GM23338 (cell line): ENCODE measurements at regions not wholly inside any gene's neighbourhood (a gene's known extent, or its start where the extent isn't known, plus 50 kb on each side); places are given as distances from the start of the nearest gene placed in this dataset.

Experiments
- ATAC-seq: fragments of 200-7000 bp; cut with Tn5 transposase; 3 replicates; pipeline ENCODE4 v1.9.1; 2020
- DNase-seq: peaks from one replicate; pipeline ENCODE4 v3.0.0-alpha.2; 2015; ENCODE audit warnings: low spot score
- H2AFZ ChIP-seq: fragments of 200-600 bp; sonication (generic); 2 replicates; pipeline ENCODE4 v1.8.0; 2016; ENCODE audit warnings: antibody characterized with exemption, mild to moderate bottlenecking, moderate library complexity
- H3F3A ChIP-seq: fragments of 200-600 bp; sonication (generic); replicated peaks from 2 replicates; pipeline ENCODE4 v1.8.0; 2017; ENCODE audit warnings: antibody characterized with exemption, mixed run types, low read depth
- H3K27ac ChIP-seq: fragments of 200-600 bp; sonication (generic); 2 replicates; pipeline ENCODE4 v1.6.1; 2016; ENCODE audit warnings: low read depth
- H3K27me3 ChIP-seq: fragments of 200-600 bp; sonication (generic); 2 replicates; pipeline ENCODE4 v1.8.0; 2016; ENCODE audit warnings: mild to moderate bottlenecking, mixed run types, moderate library complexity; ENCODE audit not compliant: insufficient read depth
- H3K36me3 ChIP-seq: fragments of 200-600 bp; sonication (generic); 2 replicates; pipeline ENCODE4 v1.8.0; 2016; ENCODE audit warnings: mild to moderate bottlenecking; ENCODE audit not compliant: insufficient read depth
- H3K4me1 ChIP-seq: fragments of 200-600 bp; sonication (generic); 2 replicates; pipeline ENCODE4 v1.8.0; 2016; ENCODE audit warnings: mild to moderate bottlenecking, moderate library complexity; ENCODE audit not compliant: insufficient read depth
- H3K4me2 ChIP-seq: fragments of 200-600 bp; sonication (generic); 2 replicates; pipeline ENCODE4 v1.7.1; 2017; ENCODE audit warnings: mixed run types
- H3K4me3 ChIP-seq: fragments of 200-600 bp; sonication (generic); 2 replicates; pipeline ENCODE4 v1.6.1; 2016; ENCODE audit warnings: mixed run types
- H3K79me2 ChIP-seq: fragments of 200-600 bp; sonication (generic); replicated peaks from 2 replicates; pipeline ENCODE4 v1.8.0; 2017; ENCODE audit warnings: mild to moderate bottlenecking; ENCODE audit not compliant: insufficient read depth
- H3K9me2 ChIP-seq: fragments of 200-600 bp; sonication (generic); 2 replicates; pipeline ENCODE4 v1.8.0; 2017; ENCODE audit not compliant: insufficient read depth
- H4K20me1 ChIP-seq: fragments of 200-600 bp; sonication (generic); replicated peaks from 2 replicates; pipeline ENCODE4 v1.8.0; 2017; ENCODE audit warnings: mild to moderate bottlenecking; ENCODE audit not compliant: insufficient read depth
- H3K27ac Mint-ChIP-seq: 2 replicates; pipeline ENCODE4 v1.8.0; 2020; ENCODE audit warnings: inconsistent platforms, mild to moderate bottlenecking, moderate library complexity, mixed read lengths
- H3K27me3 Mint-ChIP-seq: 3 replicates; pipeline ENCODE4 v1.8.0; 2022; ENCODE audit warnings: low read depth, mild to moderate bottlenecking, moderate library complexity, mixed read lengths, inconsistent platforms; ENCODE audit not compliant: insufficient read depth, poor library complexity
- H3K36me3 Mint-ChIP-seq: 3 replicates; pipeline ENCODE4 v1.8.0; 2021; ENCODE audit warnings: low read depth, mild to moderate bottlenecking, inconsistent platforms, moderate library complexity, mixed read lengths
- H3K4me1 Mint-ChIP-seq: 3 replicates; pipeline ENCODE4 v1.8.0; 2020; ENCODE audit warnings: mild to moderate bottlenecking, inconsistent platforms, mixed read lengths
- H3K4me3 Mint-ChIP-seq: 3 replicates; pipeline ENCODE4 v1.8.0; 2021; ENCODE audit warnings: moderate library complexity, mild to moderate bottlenecking, inconsistent platforms, mixed read lengths
- H3K9me3 Mint-ChIP-seq: 3 replicates; pipeline ENCODE4 v1.8.0; 2020; ENCODE audit warnings: moderate library complexity, mild to moderate bottlenecking, inconsistent platforms, mixed read lengths
- EZH2 ChIP-seq: fragments of 200-600 bp; sonication (generic); IDR thresholded peaks from one replicate; pipeline ENCODE4 v1.8.0; 2017; ENCODE audit warnings: antibody characterized with exemption, mild to moderate bottlenecking, low read depth; ENCODE audit not compliant: unreplicated experiment
- JUNB ChIP-seq: IDR thresholded peaks from one replicate; pipeline ENCODE4 v1.6.1; 2016; ENCODE audit warnings: antibody characterized with exemption; ENCODE audit not compliant: unreplicated experiment
- NANOG ChIP-seq: IDR thresholded peaks from 2 replicates; pipeline ENCODE4 v1.6.1; 2016; ENCODE audit warnings: antibody characterized with exemption, borderline replicate concordance
- POLR2AphosphoS5 ChIP-seq: IDR thresholded peaks from 2 replicates; pipeline ENCODE4 v1.6.1; 2016; ENCODE audit warnings: antibody characterized with exemption, low read depth
- STAT1 ChIP-seq: IDR thresholded peaks from one replicate; pipeline ENCODE4 v1.6.1; 2016; ENCODE audit warnings: antibody characterized with exemption; ENCODE audit not compliant: unreplicated experiment
- ZNF114 ChIP-seq: fragments of 250-450 bp; sonication (Bioruptor Pico); IDR thresholded peaks from 2 replicates; pipeline ENCODE4 v1.5.0; 2020; ENCODE audit warnings: mild to moderate bottlenecking, moderate library complexity
- ZNF331 ChIP-seq: fragments of 250-450 bp; sonication (Bioruptor Pico); IDR thresholded peaks from 2 replicates; pipeline ENCODE4 v1.5.0; 2020; ENCODE audit warnings: low read depth, mild to moderate bottlenecking, moderate library complexity
- TF ChIP-seq, protein P1 (sequence below): IDR thresholded peaks from one replicate; pipeline ENCODE4 v1.6.1; 2018; ENCODE audit warnings: antibody characterized with exemption; ENCODE audit not compliant: unreplicated experiment
- TF ChIP-seq, protein P2 (sequence below), 2 experiments: fragments of 200-600 bp in 1 of 2; sonication (generic) in 1 of 2; conservative IDR thresholded peaks; 2 replicates each; pipeline versions ENCODE4 v1.5.1 to v1.6.1; 2016 to 2017; ENCODE audit warnings: antibody characterized with exemption in 2 of 2, low read depth in 2 of 2, mild to moderate bottlenecking in 2 of 2, moderate library complexity in 1 of 2
- TF ChIP-seq, protein P3 (sequence below): IDR thresholded peaks from 2 replicates; pipeline ENCODE4 v1.6.1; 2016; ENCODE audit warnings: antibody characterized with exemption

DNA sequence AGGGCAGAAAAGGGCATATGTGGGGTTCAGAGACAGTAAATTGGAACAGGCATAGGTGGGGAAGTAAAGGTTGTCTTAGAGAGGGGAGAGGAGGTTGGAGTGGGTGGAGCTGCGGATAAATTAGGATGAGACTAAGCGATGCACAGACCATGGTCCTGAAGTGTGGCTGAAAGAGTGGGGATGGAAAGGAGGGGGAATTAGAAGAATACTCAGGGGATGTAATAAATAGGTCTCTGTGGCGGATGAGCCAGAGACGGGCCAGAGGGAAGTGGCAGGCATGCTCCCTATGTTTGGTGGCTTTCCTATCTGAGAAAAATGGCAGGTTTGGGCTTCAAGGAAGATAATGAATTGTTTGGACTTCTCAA is 123.4 kb downstream of the OLFM4 start:
- H3F3A ChIP-seq, result no peaks in the 10 kb centered on the region
- no peak overlapping the region for H3K4me2 ChIP-seq
- H2AFZ ChIP-seq, result no peak overlapping the region
- H3K36me3 Mint-ChIP-seq, result no peaks in the 10 kb centered on the region
- H3K27ac ChIP-seq, result no peak overlapping the region
- DNase-seq, result no peak
- no peak overlapping the region for H3K4me3 Mint-ChIP-seq
- no peak overlapping the region for H3K4me3 ChIP-seq
- H3K36me3 ChIP-seq, result 0 out of 2 replicates have a peak, but pooled peaks cover under 1% of the 10 kb centered on the region
- H3K4me1 Mint-ChIP-seq, result no peaks in the 10 kb centered on the region; the same call in 1 of the 3 replicates
- H3K79me2 ChIP-seq, result no peaks in the 10 kb centered on the region
- H3K27ac Mint-ChIP-seq, result no peak overlapping the region
- no peaks in the 10 kb centered on the region for H3K4me1 ChIP-seq
- peak; percentile 52 for ATAC-seq
- peaks cover 2% of the 10 kb centered on the region for H3K27me3 Mint-ChIP-seq
- no peaks in the 10 kb centered on the region for H3K9me2 ChIP-seq
- H3K27me3 ChIP-seq, result no peaks in the 10 kb centered on the region
- H4K20me1 ChIP-seq, result no peaks in the 10 kb centered on the region
- TF ChIP-seq ZNF331 (no peak), ZNF114 (CRISPR knock-in tag) (no peak)
- TF ChIP-seq, protein P1, sequence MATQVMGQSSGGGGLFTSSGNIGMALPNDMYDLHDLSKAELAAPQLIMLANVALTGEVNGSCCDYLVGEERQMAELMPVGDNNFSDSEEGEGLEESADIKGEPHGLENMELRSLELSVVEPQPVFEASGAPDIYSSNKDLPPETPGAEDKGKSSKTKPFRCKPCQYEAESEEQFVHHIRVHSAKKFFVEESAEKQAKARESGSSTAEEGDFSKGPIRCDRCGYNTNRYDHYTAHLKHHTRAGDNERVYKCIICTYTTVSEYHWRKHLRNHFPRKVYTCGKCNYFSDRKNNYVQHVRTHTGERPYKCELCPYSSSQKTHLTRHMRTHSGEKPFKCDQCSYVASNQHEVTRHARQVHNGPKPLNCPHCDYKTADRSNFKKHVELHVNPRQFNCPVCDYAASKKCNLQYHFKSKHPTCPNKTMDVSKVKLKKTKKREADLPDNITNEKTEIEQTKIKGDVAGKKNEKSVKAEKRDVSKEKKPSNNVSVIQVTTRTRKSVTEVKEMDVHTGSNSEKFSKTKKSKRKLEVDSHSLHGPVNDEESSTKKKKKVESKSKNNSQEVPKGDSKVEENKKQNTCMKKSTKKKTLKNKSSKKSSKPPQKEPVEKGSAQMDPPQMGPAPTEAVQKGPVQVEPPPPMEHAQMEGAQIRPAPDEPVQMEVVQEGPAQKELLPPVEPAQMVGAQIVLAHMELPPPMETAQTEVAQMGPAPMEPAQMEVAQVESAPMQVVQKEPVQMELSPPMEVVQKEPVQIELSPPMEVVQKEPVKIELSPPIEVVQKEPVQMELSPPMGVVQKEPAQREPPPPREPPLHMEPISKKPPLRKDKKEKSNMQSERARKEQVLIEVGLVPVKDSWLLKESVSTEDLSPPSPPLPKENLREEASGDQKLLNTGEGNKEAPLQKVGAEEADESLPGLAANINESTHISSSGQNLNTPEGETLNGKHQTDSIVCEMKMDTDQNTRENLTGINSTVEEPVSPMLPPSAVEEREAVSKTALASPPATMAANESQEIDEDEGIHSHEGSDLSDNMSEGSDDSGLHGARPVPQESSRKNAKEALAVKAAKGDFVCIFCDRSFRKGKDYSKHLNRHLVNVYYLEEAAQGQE, result no peak
- TF ChIP-seq, protein P2, sequence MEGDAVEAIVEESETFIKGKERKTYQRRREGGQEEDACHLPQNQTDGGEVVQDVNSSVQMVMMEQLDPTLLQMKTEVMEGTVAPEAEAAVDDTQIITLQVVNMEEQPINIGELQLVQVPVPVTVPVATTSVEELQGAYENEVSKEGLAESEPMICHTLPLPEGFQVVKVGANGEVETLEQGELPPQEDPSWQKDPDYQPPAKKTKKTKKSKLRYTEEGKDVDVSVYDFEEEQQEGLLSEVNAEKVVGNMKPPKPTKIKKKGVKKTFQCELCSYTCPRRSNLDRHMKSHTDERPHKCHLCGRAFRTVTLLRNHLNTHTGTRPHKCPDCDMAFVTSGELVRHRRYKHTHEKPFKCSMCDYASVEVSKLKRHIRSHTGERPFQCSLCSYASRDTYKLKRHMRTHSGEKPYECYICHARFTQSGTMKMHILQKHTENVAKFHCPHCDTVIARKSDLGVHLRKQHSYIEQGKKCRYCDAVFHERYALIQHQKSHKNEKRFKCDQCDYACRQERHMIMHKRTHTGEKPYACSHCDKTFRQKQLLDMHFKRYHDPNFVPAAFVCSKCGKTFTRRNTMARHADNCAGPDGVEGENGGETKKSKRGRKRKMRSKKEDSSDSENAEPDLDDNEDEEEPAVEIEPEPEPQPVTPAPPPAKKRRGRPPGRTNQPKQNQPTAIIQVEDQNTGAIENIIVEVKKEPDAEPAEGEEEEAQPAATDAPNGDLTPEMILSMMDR (conservative IDR thresholded peaks at IDR 0.05; ENCODE audit: low read depth in 2 of 2), result peak in 1 of 2 experiments; percentile 10; a peak in 1 of 4 replicates
- TF ChIP-seq, protein P3, sequence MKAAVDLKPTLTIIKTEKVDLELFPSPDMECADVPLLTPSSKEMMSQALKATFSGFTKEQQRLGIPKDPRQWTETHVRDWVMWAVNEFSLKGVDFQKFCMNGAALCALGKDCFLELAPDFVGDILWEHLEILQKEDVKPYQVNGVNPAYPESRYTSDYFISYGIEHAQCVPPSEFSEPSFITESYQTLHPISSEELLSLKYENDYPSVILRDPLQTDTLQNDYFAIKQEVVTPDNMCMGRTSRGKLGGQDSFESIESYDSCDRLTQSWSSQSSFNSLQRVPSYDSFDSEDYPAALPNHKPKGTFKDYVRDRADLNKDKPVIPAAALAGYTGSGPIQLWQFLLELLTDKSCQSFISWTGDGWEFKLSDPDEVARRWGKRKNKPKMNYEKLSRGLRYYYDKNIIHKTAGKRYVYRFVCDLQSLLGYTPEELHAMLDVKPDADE, result no peak
- H3K9me3 Mint-ChIP-seq, result no peaks in the 10 kb centered on the region

DNA sequence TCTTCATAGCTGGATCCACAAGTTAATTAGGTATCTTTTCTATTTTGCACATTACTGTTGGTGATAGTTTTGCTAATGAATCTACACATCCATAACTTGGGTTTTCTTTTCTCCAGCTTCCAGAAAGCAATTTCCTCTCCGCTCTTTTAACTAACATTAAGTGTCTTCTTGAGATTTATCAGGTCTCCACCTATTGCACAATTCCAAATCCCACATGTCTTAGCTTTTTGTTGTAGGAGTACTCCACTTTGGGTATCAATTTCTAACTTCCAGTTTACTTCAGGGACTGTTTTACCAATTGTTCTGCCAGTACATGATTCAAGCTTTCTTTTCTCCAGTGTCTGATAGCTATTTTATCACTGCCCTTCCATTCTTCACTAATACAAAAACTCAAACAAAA is 129.6 kb downstream of the OLFM4 start:
- Histone ChIP-seq H3K4me1 (no peaks in the 10 kb centered on the region), H3K9me2 (no peaks in the 10 kb centered on the region), H4K20me1 (no peaks in the 10 kb centered on the region), H3K4me2 (no peak overlapping the region), H3K4me3 (no peak overlapping the region), H2AFZ (no peak overlapping the region), H3K79me2 (no peaks in the 10 kb centered on the region), H3F3A (no peaks in the 10 kb centered on the region), H3K27me3 (no peaks in the 10 kb centered on the region), H3K36me3 (0 out of 2 replicates have a peak, but pooled peaks cover 3% of the 10 kb centered on the region), H3K27ac (no peak overlapping the region)
- Mint-ChIP-seq H3K4me1 (no peaks in the 10 kb centered on the region), H3K27me3 (no peaks in the 10 kb centered on the region), H3K4me3 (no peak overlapping the region), H3K9me3 (peaks cover 10% of the 10 kb centered on the region), H3K36me3 (no peaks in the 10 kb centered on the region), H3K27ac (no peak overlapping the region)
- ATAC-seq (no peak), DNase-seq (no peak)
- TF ChIP-seq JUNB (no peak), STAT1 (no peak), NANOG (no peak), ZNF114 (CRISPR knock-in tag) (no peak), EZH2 (no peak), ZNF331 (no peak), POLR2AphosphoS5 (no peak)
- TF ChIP-seq, protein P2 (conservative IDR thresholded peaks at IDR 0.05; ENCODE audit: low read depth in 2 of 2), result no peak
- TF ChIP-seq, protein P1, result no peak
- TF ChIP-seq, protein P3, result no peak
